ENCODE measurements at regions not wholly inside any gene's neighbourhood (a gene's known extent, or its start where the extent isn't known, plus 50 kb on each side); places are given as distances from the start of the nearest gene placed in this dataset.

DNA sequence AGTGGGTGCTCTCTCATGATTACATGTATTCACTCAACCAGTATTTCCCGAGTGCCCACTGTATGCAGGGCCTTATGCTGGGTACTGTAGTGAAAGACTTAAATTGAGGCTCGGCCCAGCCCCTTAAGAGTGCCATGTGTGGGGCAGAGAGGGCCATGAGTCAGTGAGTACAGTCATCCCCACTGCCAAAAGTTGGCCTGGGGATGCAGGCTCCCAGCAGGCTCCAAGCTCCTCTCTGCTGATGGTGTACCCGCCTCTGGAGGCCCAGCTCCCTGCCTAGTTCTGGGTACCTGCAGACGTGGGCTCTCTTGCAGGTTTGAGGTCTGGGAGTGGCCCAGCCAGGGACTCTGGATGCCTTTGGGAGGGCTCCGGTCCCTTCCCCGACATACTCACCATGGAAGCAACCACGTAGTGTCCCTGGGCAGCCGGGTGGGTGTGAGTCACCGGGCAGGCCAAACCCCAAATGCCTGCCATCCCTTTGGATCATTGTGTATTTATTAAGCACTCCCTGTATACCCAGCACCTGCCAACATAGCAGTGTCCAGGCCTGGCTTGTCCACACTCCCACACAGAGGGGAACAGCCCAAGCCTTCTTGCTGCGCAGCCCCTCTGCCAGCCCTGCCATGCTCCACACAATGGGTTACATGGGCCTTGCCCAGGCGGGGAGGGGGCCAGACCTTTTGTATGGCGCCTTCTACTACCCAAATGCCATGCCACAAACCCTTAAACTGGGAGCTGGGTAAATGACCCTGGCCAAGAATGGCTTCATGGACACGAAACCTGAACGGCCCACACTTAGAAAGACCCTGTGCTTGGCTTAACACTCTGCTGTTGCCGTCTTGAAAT lies 153.6 kb downstream of the VEGFA start:
- no peak for DNase-seq (ENCODE audit: low read depth)
- TF ChIP-seq, protein P1, sequence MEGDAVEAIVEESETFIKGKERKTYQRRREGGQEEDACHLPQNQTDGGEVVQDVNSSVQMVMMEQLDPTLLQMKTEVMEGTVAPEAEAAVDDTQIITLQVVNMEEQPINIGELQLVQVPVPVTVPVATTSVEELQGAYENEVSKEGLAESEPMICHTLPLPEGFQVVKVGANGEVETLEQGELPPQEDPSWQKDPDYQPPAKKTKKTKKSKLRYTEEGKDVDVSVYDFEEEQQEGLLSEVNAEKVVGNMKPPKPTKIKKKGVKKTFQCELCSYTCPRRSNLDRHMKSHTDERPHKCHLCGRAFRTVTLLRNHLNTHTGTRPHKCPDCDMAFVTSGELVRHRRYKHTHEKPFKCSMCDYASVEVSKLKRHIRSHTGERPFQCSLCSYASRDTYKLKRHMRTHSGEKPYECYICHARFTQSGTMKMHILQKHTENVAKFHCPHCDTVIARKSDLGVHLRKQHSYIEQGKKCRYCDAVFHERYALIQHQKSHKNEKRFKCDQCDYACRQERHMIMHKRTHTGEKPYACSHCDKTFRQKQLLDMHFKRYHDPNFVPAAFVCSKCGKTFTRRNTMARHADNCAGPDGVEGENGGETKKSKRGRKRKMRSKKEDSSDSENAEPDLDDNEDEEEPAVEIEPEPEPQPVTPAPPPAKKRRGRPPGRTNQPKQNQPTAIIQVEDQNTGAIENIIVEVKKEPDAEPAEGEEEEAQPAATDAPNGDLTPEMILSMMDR (IDR thresholded peaks at IDR 0.05; ENCODE audit: low read depth, low read length, missing control alignments), result no peak
- no peak overlapping the region for H3K4me3 ChIP-seq (ENCODE audit: low read depth, low read length)

DNA sequence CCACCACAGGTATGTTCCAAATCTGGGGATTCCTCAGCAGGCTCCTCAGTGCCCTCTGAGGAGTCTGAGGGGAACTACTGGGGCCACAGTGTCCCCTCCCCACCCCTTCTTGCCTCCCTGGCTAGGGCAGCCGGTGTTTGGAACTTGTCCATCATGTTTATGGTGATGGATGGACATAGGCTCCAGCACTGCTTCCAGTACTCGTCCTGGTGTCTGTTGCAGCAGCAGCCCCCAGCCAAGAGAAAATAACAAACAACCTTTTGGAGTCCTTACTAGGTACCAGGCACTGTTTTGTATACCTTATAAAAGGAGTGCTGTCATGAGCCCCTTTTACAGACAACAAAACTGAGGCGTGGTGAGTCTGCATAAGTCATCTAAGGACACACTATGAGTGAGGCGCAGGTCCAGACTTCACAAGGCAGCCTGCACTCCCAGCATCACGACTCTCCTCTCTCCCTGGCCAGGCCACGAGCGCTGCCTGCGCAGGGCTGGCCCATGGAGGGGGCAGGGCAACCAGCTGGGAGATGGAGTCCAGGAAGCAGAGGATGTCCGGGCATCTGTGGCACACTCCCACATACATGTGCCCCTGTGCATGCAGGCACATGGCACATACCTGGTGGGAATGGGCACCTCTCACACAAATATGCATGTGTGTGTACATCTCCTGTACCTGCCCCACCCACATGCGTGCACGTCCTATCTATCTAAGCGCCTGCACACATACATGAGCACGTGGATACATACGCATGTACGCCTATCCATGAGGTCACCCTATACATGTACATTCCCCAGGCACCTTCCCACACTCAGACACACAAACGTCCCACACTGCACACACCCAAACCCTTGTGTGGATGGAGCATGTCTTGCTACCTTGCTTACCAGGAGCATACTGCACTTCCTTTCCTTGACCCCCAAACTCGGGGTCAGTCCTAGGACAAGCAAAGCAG lies 152.7 kb downstream of the VEGFA start:
- TF ChIP-seq, protein P1 (IDR thresholded peaks at IDR 0.05; ENCODE audit: low read depth, low read length, missing control alignments), result no peak
- H3K4me3 ChIP-seq (ENCODE audit: low read depth, low read length), result no peak overlapping the region
- no peak for DNase-seq (ENCODE audit: low read depth)

DNA sequence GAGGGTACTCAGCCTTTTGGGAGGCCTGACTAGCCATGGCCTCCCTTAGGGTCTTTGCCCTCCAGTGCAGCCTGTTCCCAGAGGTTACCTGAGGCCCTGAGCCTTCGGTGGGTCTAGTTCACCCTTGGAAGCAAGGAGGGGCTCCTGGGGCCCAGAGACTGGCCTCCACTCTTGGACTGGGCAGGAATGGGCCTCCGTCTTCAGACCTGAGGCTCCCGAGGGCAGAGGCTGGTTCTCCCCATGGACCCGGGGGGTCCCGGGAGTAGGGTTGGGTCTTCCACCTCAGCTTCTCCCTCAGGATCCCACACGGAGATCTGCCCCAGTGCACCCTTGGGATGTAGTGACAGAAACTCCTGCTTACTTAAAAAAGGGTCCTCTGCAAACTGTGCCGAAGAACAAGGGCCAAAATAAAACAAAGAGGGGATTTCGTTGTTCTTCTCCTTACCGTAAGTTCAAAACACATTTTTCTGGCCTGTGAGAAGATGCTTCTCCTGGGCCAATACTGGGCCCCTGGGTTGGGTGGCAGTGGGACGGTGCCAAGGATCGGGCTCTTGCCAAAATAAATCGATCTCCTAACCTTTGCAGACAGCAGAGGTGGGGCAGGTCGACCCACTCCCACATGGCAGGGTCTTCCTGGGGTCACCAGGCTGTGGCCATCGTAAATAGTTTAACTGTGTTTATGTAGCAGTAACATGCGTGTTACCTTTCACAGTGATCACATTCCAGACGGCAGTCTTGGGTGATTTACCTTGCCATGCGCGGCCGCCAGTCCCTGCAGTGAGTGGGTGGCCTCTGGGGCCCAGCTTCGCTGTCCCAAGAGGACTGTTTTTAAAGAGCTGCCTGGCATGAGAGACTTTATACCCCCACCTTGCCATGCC lies 151.8 kb downstream of the VEGFA start:
- TF ChIP-seq, protein P1 (IDR thresholded peaks at IDR 0.05; ENCODE audit: low read depth, low read length, missing control alignments), result no peak
- no peak overlapping the region for H3K4me3 ChIP-seq (ENCODE audit: low read depth, low read length)
- DNase-seq (ENCODE audit: low read depth), result no peak

DNA sequence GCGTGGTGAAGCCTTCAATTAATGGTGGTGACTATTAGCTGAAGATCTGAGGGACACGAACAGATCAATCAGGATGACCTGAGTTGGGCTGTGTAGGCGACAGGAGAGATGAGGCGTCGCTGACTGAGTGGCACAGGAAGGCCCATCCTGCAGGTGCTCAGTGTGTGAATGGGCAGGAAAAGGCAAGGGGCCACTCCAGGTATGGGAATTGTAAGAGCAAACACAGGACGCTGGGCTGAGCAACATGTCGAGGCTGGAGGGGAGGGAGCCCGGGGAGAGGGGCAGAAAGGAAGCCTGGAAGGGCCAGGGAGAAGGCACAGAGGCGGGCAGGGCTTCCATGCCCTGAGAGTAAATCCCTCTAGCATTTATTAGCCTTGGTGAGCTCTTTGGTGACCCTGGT lies 151.0 kb downstream of the VEGFA start:
- H3K4me3 ChIP-seq (ENCODE audit: low read depth, low read length), result no peak overlapping the region
- TF ChIP-seq, protein P1 (IDR thresholded peaks at IDR 0.05; ENCODE audit: low read depth, low read length, missing control alignments), result no peak
- no peak for DNase-seq (ENCODE audit: low read depth)

DNA sequence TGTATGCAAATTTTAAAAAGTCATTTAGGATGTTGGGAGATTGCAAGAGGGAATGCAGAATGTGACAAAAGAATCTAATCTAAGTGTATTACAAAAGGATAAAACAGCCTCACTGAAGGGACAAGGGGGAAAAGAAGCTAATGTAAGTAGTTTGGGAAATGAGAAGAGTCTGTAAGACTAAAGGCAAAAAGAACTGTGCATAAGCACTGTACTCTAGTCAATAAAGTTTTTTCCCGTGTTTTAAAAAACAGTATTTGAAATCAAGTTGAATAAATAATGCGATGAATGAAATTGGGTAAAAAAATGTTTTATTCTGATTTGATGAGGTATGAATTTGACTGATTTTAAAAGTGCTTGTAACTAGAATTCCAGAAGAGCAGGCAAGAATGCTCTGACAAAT lies 149.8 kb downstream of the VEGFA start:
- TF ChIP-seq, protein P1 (IDR thresholded peaks at IDR 0.05; ENCODE audit: low read depth, low read length, missing control alignments), result no peak
- H3K4me3 ChIP-seq (ENCODE audit: low read depth, low read length), result no peak overlapping the region
- no peak for DNase-seq (ENCODE audit: low read depth)

DNA sequence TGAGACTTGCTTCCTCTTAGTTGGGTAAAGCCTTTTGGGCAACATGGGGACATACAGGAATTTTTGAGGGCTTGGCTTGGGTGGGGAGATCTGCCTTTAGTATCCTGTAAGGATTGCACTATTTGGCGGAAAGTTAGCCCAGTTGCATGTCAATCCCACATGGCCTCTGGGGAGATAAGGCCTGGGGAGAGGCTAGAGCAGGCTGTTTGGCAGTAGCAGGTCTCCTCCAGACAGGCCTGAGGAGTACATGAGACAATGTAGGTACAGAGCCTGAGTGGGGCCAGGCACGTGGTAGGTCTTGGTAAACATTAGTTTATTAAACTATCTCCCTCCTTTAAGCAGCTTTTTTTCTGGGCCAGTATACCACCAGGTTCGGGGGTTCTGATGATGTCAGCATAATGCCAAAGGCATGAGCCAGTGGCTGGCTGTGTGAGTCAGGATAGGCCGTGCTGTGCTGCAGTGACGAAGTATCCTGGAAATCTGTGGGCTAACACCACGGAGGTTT lies 147.9 kb downstream of the VEGFA start:
- TF ChIP-seq, protein P1 (IDR thresholded peaks at IDR 0.05; ENCODE audit: low read depth, low read length, missing control alignments), result no peak

More for the DNA sequence above, 147.9 kb downstream of the VEGFA start:
- no peak for DNase-seq (ENCODE audit: low read depth)
- H3K4me3 ChIP-seq (ENCODE audit: low read depth, low read length), result no peak overlapping the region
